ENCODE measurements at regions not wholly inside any gene's neighbourhood (a gene's known extent, or its start where the extent isn't known, plus 50 kb on each side); places are given as distances from the start of the nearest gene placed in this dataset.

GRCh38 chr6:48893048-48893447, 570.0 kb downstream of the MMUT start:
- no peak for DNase-seq (ENCODE audit: extremely low read depth, low read depth)
- TF ChIP-seq CTCF (IDR thresholded peaks at IDR 0.05; ENCODE audit: low read depth, low read length, missing control alignments), result no peak
- H3K4me3 ChIP-seq (replicated peaks; ENCODE audit: low read depth, low read length), result no peak overlapping the region

GRCh38 chr6:48891308-48891707, 571.7 kb downstream of the MMUT start:
- no peak overlapping the region for H3K4me3 ChIP-seq (replicated peaks; ENCODE audit: low read depth, low read length)
- no peak for TF ChIP-seq CTCF (IDR thresholded peaks at IDR 0.05; ENCODE audit: low read depth, low read length, missing control alignments)
- DNase-seq (ENCODE audit: extremely low read depth, low read depth), result no peak

GRCh38 chr6:48889429-48889828, 573.6 kb downstream of the MMUT start:
- DNase-seq (ENCODE audit: extremely low read depth, low read depth), result no peak
- TF ChIP-seq CTCF (IDR thresholded peaks at IDR 0.05; ENCODE audit: low read depth, low read length, missing control alignments), result no peak
- H3K4me3 ChIP-seq (replicated peaks; ENCODE audit: low read depth, low read length), result no peak overlapping the region

- no peak overlapping the region for H3K4me3 ChIP-seq (replicated peaks; ENCODE audit: low read depth, low read length)
- no peak for DNase-seq (ENCODE audit: extremely low read depth, low read depth)
- no peak for TF ChIP-seq CTCF (IDR thresholded peaks at IDR 0.05; ENCODE audit: low read depth, low read length, missing control alignments)
Observed at GRCh38 chr6:48883116-48883515, 579.9 kb downstream of the MMUT start.

- no peak overlapping the region for H3K4me3 ChIP-seq (replicated peaks; ENCODE audit: low read depth, low read length)
- no peak for TF ChIP-seq CTCF (IDR thresholded peaks at IDR 0.05; ENCODE audit: low read depth, low read length, missing control alignments)
- DNase-seq (ENCODE audit: extremely low read depth, low read depth), result no peak
Observed at GRCh38 chr6:48881551-48881950, 581.5 kb downstream of the MMUT start.

GRCh38 chr6:48869595-48869994, 593.5 kb downstream of the MMUT start:
- H3K4me3 ChIP-seq (replicated peaks; ENCODE audit: low read depth, low read length), result no peak overlapping the region
- DNase-seq (ENCODE audit: extremely low read depth, low read depth), result no peak
- no peak for TF ChIP-seq CTCF (IDR thresholded peaks at IDR 0.05; ENCODE audit: low read depth, low read length, missing control alignments)

GRCh38 chr6:48866682-48867081, 596.4 kb downstream of the MMUT start:
- H3K4me3 ChIP-seq (replicated peaks; ENCODE audit: low read depth, low read length), result no peak overlapping the region
- no peak for DNase-seq (ENCODE audit: extremely low read depth, low read depth)
- TF ChIP-seq CTCF (IDR thresholded peaks at IDR 0.05; ENCODE audit: low read depth, low read length, missing control alignments), result no peak
